ACHN (cell line): ENCODE measurements at regions not wholly inside any gene's neighbourhood (a gene's known extent, or its start where the extent isn't known, plus 50 kb on each side); places are given as distances from the start of the nearest gene placed in this dataset.

ENCODE experiments used
- DNase-seq: peaks from one replicate; pipeline ENCODE4 v3.0.0-alpha.2; 2015
- in situ Hi-C: cut with HindIII; loops from 2 replicates; pipeline ENCODE4 v1.10.0; 2017; ENCODE audit warnings: low sequenced_read_pairs, low pct_ligation_motif_present, low pct_unique_long_range_greater_than_20kb

DNA sequence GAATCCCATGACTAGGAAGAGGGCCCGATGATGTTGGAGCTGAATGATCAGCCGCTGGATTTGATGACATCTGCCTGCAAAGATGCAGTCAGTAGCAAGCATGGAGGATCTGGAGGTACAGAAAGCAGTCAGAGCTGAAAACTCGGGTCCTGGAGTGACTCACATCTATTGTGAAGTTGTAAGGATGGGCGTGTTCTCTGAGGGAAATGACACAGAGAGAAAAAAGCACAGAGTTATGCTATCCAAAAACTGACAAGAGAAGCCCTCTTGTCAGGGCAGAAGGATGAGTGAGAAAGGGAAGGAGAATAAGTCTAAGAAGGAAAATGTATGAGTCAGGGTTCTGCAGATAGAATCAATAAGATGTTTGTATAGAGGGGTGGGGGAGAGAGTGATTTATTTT is 380.4 kb upstream of the CCDC196 start:
- no peak for DNase-seq
- in situ Hi-C loops, result no loop called here

DNA sequence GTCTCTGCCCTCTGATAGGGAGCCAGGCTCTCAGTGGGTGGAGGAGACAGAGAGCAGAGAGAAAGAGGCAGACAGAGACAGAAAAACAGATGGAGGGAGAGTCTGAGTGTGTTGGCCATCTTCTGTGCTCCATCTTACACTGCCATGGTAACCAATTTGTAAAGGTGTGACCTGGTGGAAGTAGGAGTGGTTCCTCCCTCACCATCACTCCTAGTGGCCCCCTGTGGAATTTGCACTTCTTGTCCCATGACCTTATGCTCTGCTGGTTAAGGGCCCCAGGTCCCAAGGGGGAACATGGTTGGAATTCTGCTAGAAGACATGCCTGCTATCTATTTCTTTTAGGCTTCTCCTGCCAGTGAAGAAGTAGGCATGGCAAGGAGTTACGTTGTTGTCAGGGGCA is 376.7 kb upstream of the CCDC196 start:
- no peak for DNase-seq

DNA sequence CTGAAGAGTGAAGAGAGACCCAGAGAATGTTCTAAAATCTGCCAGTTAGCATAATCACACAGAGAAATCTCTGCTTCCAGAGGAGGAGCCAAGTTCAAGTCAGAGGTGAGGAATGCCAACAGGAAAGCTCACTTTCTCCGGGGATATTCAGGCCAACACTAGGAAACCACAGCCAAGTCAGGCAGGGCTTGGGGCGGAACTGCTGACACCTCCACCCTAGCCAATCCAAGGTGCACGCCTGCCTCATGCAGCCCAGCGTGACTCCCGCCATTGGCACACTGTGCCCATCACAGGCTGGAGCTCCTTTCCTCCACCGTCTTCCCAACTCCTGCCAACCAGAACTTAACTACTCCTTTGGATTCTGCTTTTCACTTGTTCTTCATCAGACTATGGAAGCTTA is 374.3 kb upstream of the CCDC196 start:
- DNase-seq, result no peak
- in situ Hi-C loops, result no loop called here

More for the DNA sequence above, 376.7 kb upstream of the CCDC196 start:
- in situ Hi-C loops, result no loop called here

DNA sequence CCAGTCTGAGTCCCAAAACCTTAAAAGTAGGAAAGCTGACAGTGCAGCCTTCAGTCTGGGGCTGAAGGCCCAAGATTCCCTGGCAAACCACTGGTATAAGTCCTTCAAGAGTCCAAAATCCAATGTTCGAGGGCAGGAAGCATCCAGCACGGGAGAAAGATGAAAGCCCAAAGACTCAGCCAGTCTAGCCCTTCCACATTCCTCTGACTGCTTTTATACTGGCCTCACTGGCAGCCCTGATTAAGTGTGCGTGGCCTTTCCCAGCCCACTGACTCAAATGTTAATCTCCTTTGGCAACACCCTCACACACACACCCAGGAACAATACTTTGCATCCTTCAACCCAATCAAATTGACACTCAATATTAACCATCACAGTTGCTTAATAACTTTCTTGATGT is 372.1 kb upstream of the CCDC196 start:
- in situ Hi-C loops, result no loop called here
- no peak for DNase-seq

DNA sequence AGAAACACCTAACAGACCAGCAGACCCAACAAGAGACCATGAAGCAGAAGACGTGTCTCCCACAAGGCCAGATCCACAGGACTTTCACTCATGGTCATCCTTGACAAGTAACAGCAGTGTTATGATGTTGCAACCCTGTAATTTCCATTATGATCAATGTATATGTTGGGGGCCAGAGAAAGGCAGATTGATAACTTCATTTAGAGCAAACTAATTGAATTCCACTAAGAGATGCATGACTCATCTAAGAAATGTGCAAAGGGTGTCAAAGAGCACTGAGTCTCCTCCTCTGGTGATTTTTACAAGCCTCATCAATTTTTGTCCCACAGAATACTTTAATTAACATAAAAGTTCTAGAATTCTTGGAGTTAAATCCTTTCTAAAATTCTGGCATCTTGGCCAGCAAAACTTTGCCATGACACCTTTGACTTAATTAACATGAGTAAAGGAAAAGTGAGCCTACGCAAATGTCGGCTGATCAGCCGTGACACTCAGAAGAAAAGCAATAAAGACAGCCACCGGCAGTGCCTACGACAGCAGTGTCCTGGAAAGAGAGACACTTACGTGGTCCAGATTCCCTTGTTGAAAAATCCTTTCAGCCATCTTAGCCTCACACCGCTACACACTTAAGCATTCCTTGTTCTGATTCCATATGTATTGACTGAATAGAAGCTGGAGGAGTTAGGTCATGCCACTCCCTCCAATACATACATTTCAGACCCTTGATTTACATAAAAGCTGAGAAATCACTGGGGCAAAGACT is 370.2 kb upstream of the CCDC196 start:
- in situ Hi-C loops, result no loop called here
- no peak for DNase-seq

DNA sequence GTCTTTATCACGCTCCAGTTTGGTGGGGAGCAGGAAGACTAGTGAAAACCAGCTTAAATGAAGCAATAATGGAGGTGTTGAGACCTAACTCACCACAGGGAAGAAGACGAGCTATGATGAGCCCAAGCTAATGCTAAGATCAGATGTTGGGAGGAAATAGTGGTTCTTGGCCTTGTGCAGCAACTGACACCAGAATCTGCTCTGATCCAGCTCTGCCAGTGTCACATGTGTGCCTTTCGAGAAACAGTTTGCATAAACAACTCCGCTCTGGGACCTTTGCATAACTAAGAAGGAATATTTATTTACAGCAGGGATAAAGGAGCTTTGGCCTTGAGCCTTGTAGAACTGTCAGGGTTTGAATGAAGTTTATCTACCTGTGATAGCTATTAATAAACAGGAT is 369.4 kb upstream of the CCDC196 start:
- no peak for DNase-seq
- in situ Hi-C loops, result no loop called here

DNA sequence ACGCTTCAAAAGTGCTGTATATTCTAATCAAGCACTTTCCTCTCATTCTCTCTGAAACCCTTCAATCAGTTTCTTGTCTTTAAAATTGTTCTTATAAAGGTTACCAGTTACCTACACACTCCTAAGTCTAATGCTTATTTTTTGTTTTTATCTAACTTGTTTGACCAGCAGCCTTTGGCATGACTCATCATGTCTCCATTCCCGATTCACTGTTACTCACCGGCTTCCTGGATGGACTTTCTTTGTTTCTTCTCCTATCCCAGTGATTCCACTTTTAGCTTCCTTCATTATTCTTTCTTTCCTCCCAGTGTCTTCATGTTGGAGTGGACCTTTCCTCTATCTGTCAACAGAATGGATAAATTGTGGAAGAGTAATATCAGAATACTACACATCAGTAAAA is 368.6 kb upstream of the CCDC196 start:
- DNase-seq, result peak; percentile 35
- in situ Hi-C loops, result no loop called here

DNA sequence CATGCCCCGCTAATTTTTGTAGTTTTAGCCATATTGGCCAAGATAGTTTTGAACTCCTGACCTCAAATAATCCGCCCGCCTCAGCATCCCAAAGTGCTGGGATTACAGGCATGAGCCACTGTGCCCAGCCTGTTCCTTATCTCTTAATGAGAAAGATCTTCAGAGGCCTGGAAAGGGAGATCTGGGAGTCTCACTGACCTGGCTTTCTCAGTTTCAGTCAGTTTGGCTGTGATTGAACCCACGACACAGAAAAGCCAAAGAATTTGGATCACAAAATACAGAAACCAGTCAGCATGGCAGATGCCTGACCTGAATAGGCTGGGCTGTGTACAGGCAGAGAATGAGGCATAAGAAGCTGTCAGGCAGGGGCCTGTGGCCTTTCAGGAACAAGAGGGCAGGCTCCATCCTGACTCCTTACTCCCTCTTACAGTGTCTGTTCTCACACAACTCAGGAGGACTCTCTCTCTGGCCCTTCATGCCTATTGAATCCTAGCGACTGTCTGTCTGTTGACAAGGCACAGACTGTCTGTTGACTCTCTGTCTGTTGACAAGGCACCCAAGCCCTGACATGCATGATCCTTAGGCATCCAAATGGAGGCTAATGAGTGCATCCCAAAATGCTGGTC is 366.5 kb upstream of the CCDC196 start:
- in situ Hi-C loops, result no loop called here
- no peak for DNase-seq

DNA sequence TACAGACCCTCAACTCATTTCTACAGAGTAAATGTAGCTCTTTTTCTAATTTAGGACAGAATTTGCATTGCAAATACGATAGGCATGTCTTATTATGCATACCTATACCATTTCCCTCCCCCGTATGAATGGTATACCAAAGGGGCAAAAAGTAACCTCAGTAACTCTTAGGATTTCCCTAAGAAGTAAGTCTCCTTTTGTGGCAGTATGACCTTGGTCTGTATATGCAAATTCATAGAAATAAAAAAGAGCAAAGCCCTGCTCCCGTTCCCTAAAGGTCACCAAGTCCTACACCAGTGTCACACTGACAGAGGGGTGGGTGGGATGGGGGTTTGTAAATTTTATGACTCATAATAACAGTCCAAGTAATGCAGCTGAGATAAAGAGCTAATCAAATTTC is 365.8 kb upstream of the CCDC196 start:
- no peak for DNase-seq
- in situ Hi-C loops, result no loop called here

DNA sequence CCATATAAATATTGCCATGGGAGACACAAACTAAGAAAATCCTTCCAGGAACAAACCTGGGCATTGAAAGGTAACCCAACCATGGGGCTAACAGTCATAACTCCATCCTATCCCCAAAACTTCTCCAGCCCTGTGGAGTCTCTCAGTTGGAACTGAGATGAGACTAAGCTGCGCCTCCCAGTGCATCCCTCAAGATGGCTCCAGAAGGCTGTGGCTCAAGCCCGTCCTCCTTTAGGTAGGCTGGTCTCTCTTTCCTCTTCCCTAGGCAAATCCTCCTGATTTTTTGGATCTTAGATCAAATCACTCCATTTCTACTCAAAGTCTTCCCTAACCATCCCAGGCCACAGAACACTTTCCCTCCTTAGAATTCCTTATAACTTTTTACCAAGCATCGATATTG is 364.3 kb upstream of the CCDC196 start:
- no peak for DNase-seq
- in situ Hi-C loops, result no loop called here

DNA sequence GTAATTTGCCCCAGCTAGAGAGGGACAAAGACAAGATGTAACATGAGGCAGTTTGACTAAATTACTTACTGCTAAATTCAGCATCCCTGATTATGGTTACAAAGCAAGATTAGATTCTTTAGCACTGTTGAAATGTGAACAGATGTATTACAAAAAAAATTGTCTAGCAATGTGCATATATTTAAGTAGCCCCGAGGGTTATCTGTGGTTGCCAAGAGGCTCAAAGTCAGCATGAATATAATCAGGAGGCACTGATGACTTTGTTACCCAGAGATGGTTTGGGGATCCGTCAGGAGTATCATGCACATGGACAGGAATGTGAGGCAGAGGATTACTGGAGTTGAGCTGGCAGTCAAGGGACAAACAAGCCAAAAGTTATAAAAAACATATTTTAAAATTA is 356.9 kb upstream of the CCDC196 start:
- in situ Hi-C loops, result no loop called here

DNA sequence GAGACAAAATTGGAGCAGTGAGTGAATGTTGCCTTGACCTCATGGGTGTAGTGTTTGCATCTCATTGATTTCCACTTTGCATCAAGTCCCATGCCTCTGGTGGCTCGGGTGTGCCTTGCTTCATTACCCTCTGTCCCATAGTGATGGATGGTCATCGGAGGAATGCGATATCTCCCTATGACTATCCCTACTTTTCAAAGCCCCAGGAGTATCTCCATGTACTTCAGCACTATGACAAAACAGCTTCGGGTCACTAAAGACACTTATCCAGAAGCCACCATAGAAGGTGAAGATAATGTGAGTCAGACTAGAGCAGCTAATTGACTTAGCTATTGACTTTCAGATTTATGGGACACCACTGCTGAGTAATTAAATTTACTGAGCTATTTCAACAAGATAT is 355.1 kb upstream of the CCDC196 start:
- no peak for DNase-seq
- in situ Hi-C loops, result no loop called here

More for the DNA sequence above, 356.9 kb upstream of the CCDC196 start:
- DNase-seq, result no peak

DNA sequence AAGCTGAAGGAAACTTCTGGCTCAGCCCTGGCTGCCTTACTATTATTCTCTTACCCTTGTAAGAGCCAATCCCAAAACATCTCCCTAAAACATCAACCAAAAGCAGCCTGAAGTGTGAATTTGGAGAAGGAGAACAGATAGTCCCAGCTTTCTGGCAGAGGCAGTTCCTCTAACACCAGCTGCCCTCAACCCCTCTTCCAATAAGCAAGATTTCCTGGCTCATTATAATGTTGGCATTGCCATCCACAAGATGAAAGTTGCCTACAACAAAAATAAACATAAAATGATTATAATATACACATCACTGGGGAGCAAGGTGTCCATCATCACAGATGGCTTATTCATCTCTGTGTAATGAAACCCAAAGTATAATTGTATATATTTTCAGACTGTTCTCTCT is 352.5 kb upstream of the CCDC196 start:
- no peak for DNase-seq
- in situ Hi-C loops, result no loop called here

DNA sequence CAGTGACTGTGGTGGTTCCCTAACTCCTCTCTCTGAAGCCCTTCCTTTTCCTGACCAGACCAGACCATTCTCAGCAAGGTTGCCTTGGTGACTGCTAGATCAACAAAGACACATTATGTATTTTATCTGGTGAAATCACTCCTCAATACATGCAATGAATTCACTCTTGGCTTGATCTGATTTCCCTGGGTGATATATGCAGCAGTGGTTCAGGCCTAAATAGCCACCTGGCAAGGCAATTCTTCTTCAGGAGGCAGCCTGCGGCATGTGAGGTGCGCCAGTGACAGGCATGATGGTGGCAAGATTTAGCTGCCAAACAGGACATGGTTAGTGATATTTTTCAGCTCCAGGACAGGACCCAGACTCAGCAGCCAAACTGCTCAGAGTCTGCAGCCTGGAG is 350.3 kb upstream of the CCDC196 start:
- in situ Hi-C loops, result no loop called here

DNA sequence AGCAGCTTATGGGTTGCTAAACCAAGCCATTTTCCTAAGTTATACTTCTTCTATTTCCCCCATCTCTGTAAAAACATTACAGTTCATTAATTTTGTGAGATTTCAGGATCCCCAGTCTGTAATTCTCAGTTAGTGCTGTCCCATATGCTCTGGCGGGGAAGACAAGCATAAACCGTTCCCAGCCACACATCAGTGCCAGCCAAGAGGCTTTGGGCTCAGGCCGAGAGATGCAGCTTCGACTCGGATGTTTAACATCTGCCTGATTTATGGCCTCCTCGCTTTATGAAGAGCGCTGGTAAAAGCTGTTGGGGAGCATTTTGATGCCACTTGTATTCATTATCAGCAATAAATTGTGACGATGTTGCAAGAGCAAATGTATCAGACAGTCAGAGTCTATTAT is 349.1 kb upstream of the CCDC196 start:
- DNase-seq, result no peak
- in situ Hi-C loops, result no loop called here

More for the DNA sequence above, 350.3 kb upstream of the CCDC196 start:
- DNase-seq, result no peak

DNA sequence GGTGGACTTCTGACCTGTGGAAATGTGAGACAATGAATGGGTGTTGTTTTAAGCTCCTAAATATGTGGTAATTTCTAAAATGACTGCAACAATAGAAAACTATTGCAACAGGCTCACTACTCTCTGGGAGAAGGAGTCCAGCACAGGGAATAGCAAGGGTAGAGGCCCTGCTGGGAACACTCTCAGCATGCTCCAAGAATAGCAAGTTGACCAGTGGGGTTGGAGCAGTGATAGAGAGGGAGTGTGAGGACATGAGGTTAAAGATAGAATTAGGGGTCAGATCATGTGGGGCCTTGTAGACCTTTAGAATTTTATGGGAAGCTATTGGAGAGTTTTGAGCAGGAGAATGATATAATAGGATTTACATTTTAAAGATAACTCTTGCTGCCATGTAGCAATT is 346.7 kb upstream of the CCDC196 start:
- in situ Hi-C loops, result no loop called here
- DNase-seq, result no peak

DNA sequence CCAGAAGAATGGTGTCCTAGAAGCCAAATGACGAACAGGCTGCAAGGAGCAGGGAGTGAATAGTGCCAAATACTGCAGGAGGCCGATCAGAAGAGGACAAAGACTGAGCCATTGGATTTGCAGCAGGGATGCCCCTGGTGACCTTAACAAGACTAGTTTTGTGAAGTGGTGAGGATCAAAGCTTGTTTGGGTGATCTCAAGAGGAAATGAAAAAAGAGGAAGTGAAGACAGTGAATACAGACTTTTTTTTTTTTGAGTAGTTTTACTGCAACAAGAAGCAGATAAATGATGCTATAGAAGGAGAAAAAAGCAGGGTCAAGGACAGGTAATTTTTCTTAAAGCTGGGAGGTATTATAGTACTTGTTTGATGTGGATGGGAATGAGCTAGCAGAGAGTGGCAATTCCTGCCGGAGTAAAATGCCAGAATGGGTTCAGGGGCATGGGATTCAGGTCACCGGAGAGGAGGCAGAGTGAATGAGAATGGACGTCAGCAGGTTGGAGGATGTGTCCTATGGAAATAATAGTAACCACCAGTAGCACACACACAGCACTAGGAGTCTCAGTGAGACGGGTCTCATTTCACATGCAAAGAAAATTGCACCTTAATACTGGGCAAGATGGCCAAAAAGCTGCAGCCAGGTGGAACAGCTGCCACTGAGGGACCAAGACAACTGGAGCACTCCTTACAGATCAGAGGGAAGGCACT is 345.8 kb upstream of the CCDC196 start:
- in situ Hi-C loops, result no loop called here
- DNase-seq, result no peak

DNA sequence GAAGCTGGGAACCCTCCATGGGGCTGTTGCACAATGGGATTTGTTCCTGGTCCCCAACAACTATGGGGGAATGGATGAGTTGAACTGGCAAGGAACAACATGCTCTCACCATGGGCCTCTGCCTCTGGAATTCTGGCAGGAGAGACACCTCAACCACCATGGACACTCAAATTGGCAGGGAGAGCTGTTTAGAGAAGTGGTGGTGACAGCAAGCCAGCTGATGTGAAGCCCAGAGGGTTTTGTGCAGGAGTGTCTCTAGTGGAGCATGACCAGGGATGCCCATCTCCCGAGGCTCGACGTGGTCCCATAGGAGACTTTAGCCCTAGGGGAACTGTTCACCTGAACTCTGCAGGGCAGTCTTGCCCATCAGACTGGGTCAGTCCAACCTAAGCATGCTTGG is 345.2 kb upstream of the CCDC196 start:
- in situ Hi-C loops, result no loop called here
- DNase-seq, result no peak

DNA sequence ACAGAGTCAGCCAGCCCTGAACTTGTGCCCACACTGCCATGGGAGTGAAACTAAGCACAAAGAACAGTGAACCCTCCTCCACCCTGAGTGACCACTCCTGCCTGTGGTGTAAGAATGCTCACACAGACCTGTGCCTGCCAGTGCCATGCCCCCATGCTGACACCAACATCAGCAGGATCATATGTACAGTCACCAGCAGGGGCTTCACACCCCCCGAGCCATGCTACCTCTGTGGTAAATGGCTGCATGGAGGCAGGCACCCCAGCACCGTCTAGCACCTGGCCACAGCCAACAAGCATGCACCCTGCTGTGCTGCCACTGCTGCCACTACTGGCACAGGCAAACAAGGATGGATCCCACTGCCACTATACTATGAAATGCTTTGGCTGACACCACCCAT is 344.4 kb upstream of the CCDC196 start:
- in situ Hi-C loops, result no loop called here

More for the DNA sequence above, 344.4 kb upstream of the CCDC196 start:
- DNase-seq, result no peak
